ENCODE measurements at regions not wholly inside any gene's neighbourhood (a gene's known extent, or its start where the extent isn't known, plus 50 kb on each side); places are given as distances from the start of the nearest gene placed in this dataset.

DNA sequence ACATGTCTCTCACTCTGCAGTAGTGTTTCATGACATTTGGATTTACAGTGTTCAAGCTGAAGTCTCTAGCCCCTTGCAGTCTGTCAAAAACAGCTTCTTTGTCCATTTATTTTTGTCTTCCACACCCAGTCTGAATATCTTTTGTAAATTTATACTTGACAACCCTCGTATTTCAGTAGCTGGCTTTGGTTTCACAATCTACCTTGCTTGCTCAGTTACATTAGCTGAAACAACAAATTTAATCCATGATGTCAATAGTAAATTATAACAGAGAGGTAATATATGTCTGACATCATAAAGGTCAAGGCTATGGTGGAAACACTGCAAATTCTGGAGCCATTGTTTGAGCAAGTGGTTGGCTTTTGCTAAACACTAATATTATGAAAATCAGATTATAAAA, 328.7 kb downstream of the MTX2 start:
- TF ChIP-seq, protein P1, sequence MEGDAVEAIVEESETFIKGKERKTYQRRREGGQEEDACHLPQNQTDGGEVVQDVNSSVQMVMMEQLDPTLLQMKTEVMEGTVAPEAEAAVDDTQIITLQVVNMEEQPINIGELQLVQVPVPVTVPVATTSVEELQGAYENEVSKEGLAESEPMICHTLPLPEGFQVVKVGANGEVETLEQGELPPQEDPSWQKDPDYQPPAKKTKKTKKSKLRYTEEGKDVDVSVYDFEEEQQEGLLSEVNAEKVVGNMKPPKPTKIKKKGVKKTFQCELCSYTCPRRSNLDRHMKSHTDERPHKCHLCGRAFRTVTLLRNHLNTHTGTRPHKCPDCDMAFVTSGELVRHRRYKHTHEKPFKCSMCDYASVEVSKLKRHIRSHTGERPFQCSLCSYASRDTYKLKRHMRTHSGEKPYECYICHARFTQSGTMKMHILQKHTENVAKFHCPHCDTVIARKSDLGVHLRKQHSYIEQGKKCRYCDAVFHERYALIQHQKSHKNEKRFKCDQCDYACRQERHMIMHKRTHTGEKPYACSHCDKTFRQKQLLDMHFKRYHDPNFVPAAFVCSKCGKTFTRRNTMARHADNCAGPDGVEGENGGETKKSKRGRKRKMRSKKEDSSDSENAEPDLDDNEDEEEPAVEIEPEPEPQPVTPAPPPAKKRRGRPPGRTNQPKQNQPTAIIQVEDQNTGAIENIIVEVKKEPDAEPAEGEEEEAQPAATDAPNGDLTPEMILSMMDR (IDR thresholded peaks at IDR 0.05; ENCODE audit: unreplicated experiment) = no peak
- H3K4me1 Mint-ChIP-seq = peaks cover 8% of the 10 kb centered on the region
- peaks cover 39% of the 10 kb centered on the region for H3K27me3 Mint-ChIP-seq (ENCODE audit: low read depth)
- H3K4me3 Mint-ChIP-seq = no peak overlapping the region
- no peaks in the 10 kb centered on the region for H3K36me3 Mint-ChIP-seq
- no peak for DNase-seq (ENCODE audit: low spot score in 2 of 2, unreplicated experiment in 2 of 2)
- H3K27ac Mint-ChIP-seq = no peak overlapping the region
- H3K9me3 Mint-ChIP-seq = no peaks in the 10 kb centered on the region

- H3K4me3 Mint-ChIP-seq = no peak overlapping the region
- TF ChIP-seq, protein P1 (IDR thresholded peaks at IDR 0.05; ENCODE audit: unreplicated experiment) = no peak
- H3K36me3 Mint-ChIP-seq = no peaks in the 10 kb centered on the region
- peaks cover 42% of the 10 kb centered on the region for H3K27me3 Mint-ChIP-seq (ENCODE audit: low read depth)
- no peak overlapping the region for H3K27ac Mint-ChIP-seq
- H3K4me1 Mint-ChIP-seq = peaks cover 8% of the 10 kb centered on the region
- no peak for DNase-seq (ENCODE audit: low spot score in 2 of 2, unreplicated experiment in 2 of 2)
- no peaks in the 10 kb centered on the region for H3K9me3 Mint-ChIP-seq
These were observed 329.1 kb downstream of the MTX2 start for GRCh38 chr2:176598351-176598750.

DNA sequence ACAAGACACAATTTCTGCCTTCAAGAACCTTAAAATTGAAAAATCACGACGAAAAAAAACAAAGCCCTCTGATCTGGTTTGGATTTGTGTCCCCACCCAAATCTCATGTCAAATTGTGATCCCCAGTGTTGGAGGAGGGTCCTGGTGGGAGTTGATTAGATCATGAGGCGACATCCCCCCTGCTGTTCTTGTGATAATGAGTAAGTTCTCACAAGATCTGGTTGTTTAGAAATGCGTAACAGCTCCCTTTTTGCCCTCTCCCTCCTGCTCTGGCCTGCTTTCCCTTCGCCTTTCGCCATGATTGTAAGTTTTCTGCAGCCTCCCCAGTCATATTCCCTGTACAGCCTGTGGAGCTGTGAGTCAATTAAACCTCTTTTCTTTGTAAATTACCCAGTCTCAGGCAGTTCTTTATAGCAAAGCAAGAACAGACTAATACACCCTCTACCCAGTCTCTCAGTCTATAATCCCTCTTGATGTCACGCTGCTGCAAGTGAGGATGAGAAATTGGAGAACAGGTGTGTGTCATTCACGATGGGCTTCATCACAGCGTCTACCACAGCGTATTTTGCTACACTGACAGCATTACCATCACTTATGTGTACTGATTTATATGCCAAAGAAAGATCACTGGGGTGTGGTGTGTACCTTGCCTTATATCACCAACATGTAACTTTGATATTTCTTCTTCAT, 330.7 kb downstream of the MTX2 start:
- no peak for DNase-seq (ENCODE audit: low spot score in 2 of 2, unreplicated experiment in 2 of 2)

GRCh38 chr2:176601066-176601465, 331.8 kb downstream of the MTX2 start:
- no peak for DNase-seq (ENCODE audit: low spot score in 2 of 2, unreplicated experiment in 2 of 2)
- no peaks in the 10 kb centered on the region for H3K36me3 Mint-ChIP-seq
- H3K27me3 Mint-ChIP-seq (ENCODE audit: low read depth) = peaks cover 35% of the 10 kb centered on the region
- no peaks in the 10 kb centered on the region for H3K9me3 Mint-ChIP-seq
- H3K4me3 Mint-ChIP-seq = no peak overlapping the region
- no peak overlapping the region for H3K27ac Mint-ChIP-seq
- peaks cover 3% of the 10 kb centered on the region for H3K4me1 Mint-ChIP-seq
- TF ChIP-seq, protein P1 (IDR thresholded peaks at IDR 0.05; ENCODE audit: unreplicated experiment) = no peak

More for the DNA sequence above, 330.7 kb downstream of the MTX2 start:
- H3K4me1 Mint-ChIP-seq = peaks cover 8% of the 10 kb centered on the region
- no peak overlapping the region for H3K4me3 Mint-ChIP-seq
- no peak overlapping the region for H3K27ac Mint-ChIP-seq
- TF ChIP-seq, protein P1 (IDR thresholded peaks at IDR 0.05; ENCODE audit: unreplicated experiment) = no peak
- no peaks in the 10 kb centered on the region for H3K36me3 Mint-ChIP-seq
- no peaks in the 10 kb centered on the region for H3K9me3 Mint-ChIP-seq
- H3K27me3 Mint-ChIP-seq (ENCODE audit: low read depth) = peaks cover 37% of the 10 kb centered on the region

GRCh38 chr2:176612036-176612435, 342.8 kb downstream of the MTX2 start:
- Mint-ChIP-seq H3K4me1 (peaks cover 24% of the 10 kb centered on the region), H3K4me3 (no peak overlapping the region), H3K9me3 (no peaks in the 10 kb centered on the region), H3K27ac (no peak overlapping the region), H3K27me3 (ENCODE audit: low read depth) (peaks cover 4% of the 10 kb centered on the region), H3K36me3 (no peaks in the 10 kb centered on the region)
- no peak for DNase-seq (ENCODE audit: low spot score in 2 of 2, unreplicated experiment in 2 of 2)
- TF ChIP-seq, protein P1 (IDR thresholded peaks at IDR 0.05; ENCODE audit: unreplicated experiment) = no peak
